Loucy (cell line): ENCODE measurements at regions not wholly inside any gene's neighbourhood (a gene's known extent, or its start where the extent isn't known, plus 50 kb on each side); places are given as distances from the start of the nearest gene placed in this dataset.

Source experiments
- CTCF ChIP-seq: fragments of 200-600 bp; sonication (generic); conservative IDR thresholded peaks from 2 replicates; pipeline ENCODE4 v1.5.1; 2014; ENCODE audit warnings: mild to moderate bottlenecking, antibody characterized with exemption, low read length
- EZH2phosphoT487 ChIP-seq: fragments of 200-600 bp; IDR thresholded peaks from 2 replicates; pipeline ENCODE4 v1.6.1; 2018; ENCODE audit warnings: antibody characterized with exemption, mild to moderate bottlenecking, moderate library complexity, borderline replicate concordance

GRCh38 chr13:68048802-68049359, 818.7 kb upstream of the PCDH9 start:
- TF ChIP-seq CTCF (no peak), EZH2phosphoT487 (no peak)
